Activated CD8-positive, alpha-beta memory T cell treated with anti-CD3 and anti-CD28 coated beads, Interleukin-2, amount 50 U/mL, for 24 hours (primary cell): ENCODE measurements at regions not wholly inside any gene's neighbourhood (a gene's known extent, or its start where the extent isn't known, plus 50 kb on each side); places are given as distances from the start of the nearest gene placed in this dataset.
"Not testable (repeated sequence)": the region's sequence is repeated elsewhere in the genome, so short reads cannot be mapped to it uniquely, and the experiment has no call there.

Experiments used
- DNase-seq: peaks from one replicate; pipeline ENCODE4 v3.0.0-alpha.2; 2020; ENCODE audit errors: extremely low read depth

GRCh38 chr5:86671536-86671935, 53.8 kb downstream of the COX7C start:
- DNase-seq, result no peak

- DNase-seq, result no peak
Measured at GRCh38 chr5:86674069-86674468, 56.3 kb downstream of the COX7C start.

GRCh38 chr5:86675311-86675710, 57.6 kb downstream of the COX7C start:
- DNase-seq, result no peak

- no peak for DNase-seq
Measured at GRCh38 chr5:86679529-86679928, 61.8 kb downstream of the COX7C start.

GRCh38 chr5:86679949-86680348, 62.2 kb downstream of the COX7C start:
- DNase-seq, result no peak

GRCh38 chr5:86684222-86684621, 66.5 kb downstream of the COX7C start:
- no peak for DNase-seq

GRCh38 chr5:86686046-86686445, 68.3 kb downstream of the COX7C start:
- DNase-seq, result no peak

- DNase-seq, result no peak
Measured at GRCh38 chr5:86688406-86688805, 70.7 kb downstream of the COX7C start.

GRCh38 chr5:86689103-86689729, 71.5 kb downstream of the COX7C start:
- no peak for DNase-seq

GRCh38 chr5:86709157-86709881, 91.6 kb downstream of the COX7C start:
- no peak for DNase-seq

GRCh38 chr5:86716121-86716520, 98.4 kb downstream of the COX7C start:
- no peak for DNase-seq

- not testable (repeated sequence) for DNase-seq
Measured at GRCh38 chr5:86731319-86732117, 113.8 kb downstream of the COX7C start.

GRCh38 chr5:86735370-86735769, 117.6 kb downstream of the COX7C start:
- DNase-seq, result no peak

GRCh38 chr5:86737579-86737978, 119.8 kb downstream of the COX7C start:
- DNase-seq, result no peak

GRCh38 chr5:86748538-86749105, 130.9 kb downstream of the COX7C start:
- DNase-seq, result no peak

- no peak for DNase-seq
Measured at GRCh38 chr5:86749841-86750240, 132.1 kb downstream of the COX7C start.

GRCh38 chr5:86756839-86757238, 139.1 kb downstream of the COX7C start:
- no peak for DNase-seq

GRCh38 chr5:86757824-86758223, 140.1 kb downstream of the COX7C start:
- no peak for DNase-seq

GRCh38 chr5:86760661-86761060, 142.9 kb downstream of the COX7C start:
- DNase-seq, result no peak

GRCh38 chr5:86763929-86764328, 146.2 kb downstream of the COX7C start:
- DNase-seq, result no peak

GRCh38 chr5:86765778-86766502, 148.2 kb downstream of the COX7C start:
- no peak for DNase-seq

GRCh38 chr5:86768699-86769202, 151.0 kb downstream of the COX7C start:
- DNase-seq, result no peak
